PC-9 (cell line): ENCODE measurements at regions not wholly inside any gene's neighbourhood (a gene's known extent, or its start where the extent isn't known, plus 50 kb on each side); places are given as distances from the start of the nearest gene placed in this dataset.

Experiments
- BruUV-seq: library from RNA; stranded (reverse); fragments of 400-500 nt; replicated peaks from 2 replicates; lab custom pipeline; 2021; lab: Mats Ljungman, UMichigan
- CTCF ChIA-PET: fragments of 300-600 bp; sonication (Branson Sonifier 250); formaldehyde crosslinking; loops from one replicate; lab custom pipeline; 2022; ENCODE audit warnings: antibody characterized with exemption; lab: Charles Lee
- POLR2A ChIA-PET: fragments of 300-600 bp; sonication (Branson Sonifier 250); formaldehyde crosslinking; loops from one replicate; lab custom pipeline; 2022; ENCODE audit warnings: antibody characterized with exemption; ENCODE audit not compliant: unreplicated experiment; lab: Charles Lee
- DNase-seq, 2 experiments: peaks; one replicate each; pipeline versions ENCODE4 v3.0.0 to v3.0.0-alpha.2; 2015 to 2022; ENCODE audit warnings: mixed read lengths in 1 of 2
- H2AFZ ChIP-seq: fragments of 200-600 bp; sonication (generic); 2 replicates; pipeline ENCODE4 v1.8.1; 2017; ENCODE audit warnings: antibody characterized with exemption
- H3F3A ChIP-seq: fragments of 200-600 bp; sonication (generic); 2 replicates; pipeline ENCODE4 v1.8.1; 2017; ENCODE audit warnings: antibody characterized with exemption, mild to moderate bottlenecking, low read depth; ENCODE audit not compliant: insufficient read depth
- H3K27ac ChIP-seq: fragments of 200-600 bp; sonication (generic); 2 replicates; pipeline ENCODE4 v1.6.1; 2016; ENCODE audit warnings: mixed run types
- H3K27me3 ChIP-seq: fragments of 200-600 bp; sonication (generic); 2 replicates; pipeline ENCODE4 v1.6.1; 2016; ENCODE audit warnings: low read depth, mixed run types; ENCODE audit not compliant: insufficient read depth
- H3K36me3 ChIP-seq: fragments of 200-600 bp; sonication (generic); 2 replicates; pipeline ENCODE4 v1.6.1; 2016; ENCODE audit warnings: low read depth, mixed run types
- H3K4me1 ChIP-seq: fragments of 200-600 bp; sonication (generic); replicated peaks from 2 replicates; pipeline ENCODE4 v1.6.1; 2016; ENCODE audit warnings: mixed run types; ENCODE audit not compliant: insufficient read depth
- H3K4me2 ChIP-seq: fragments of 200-600 bp; sonication (generic); 2 replicates; pipeline ENCODE4 v1.6.1; 2017; ENCODE audit warnings: mixed run types
- H3K4me3 ChIP-seq: fragments of 200-600 bp; sonication (generic); 2 replicates; pipeline ENCODE4 v1.6.1; 2016; ENCODE audit warnings: mixed run types
- H3K79me2 ChIP-seq: fragments of 200-600 bp; sonication (generic); 2 replicates; pipeline ENCODE4 v1.6.1; 2017; ENCODE audit warnings: low read depth, mixed run types
- H3K9me2 ChIP-seq: fragments of 200-600 bp; sonication (generic); 2 replicates; pipeline ENCODE4 v1.8.1; 2017; ENCODE audit warnings: mild to moderate bottlenecking; ENCODE audit not compliant: insufficient read depth
- H3K9me3 ChIP-seq: fragments of 200-600 bp; sonication (generic); 2 replicates; pipeline ENCODE4 v1.8.1; 2016; ENCODE audit warnings: low read depth; ENCODE audit not compliant: insufficient read depth
- H4K20me1 ChIP-seq: fragments of 200-600 bp; sonication (generic); 2 replicates; pipeline ENCODE4 v1.8.1; 2017; ENCODE audit not compliant: insufficient read depth
- EZH2 ChIP-seq: fragments of 200-600 bp; sonication (generic); IDR thresholded peaks from 2 replicates; pipeline ENCODE4 v1.8.0; 2017; ENCODE audit warnings: antibody characterized with exemption, low read depth
- intact Hi-C: fragments of 100-400 bp; cut with micrococcal nuclease; formaldehyde crosslinking; loops from one replicate; pipeline ENCODE4 v1.10.0; 2022; ENCODE audit not compliant: unreplicated experiment
- TF ChIP-seq, protein P1 (sequence below): fragments of 200-600 bp; sonication (generic); conservative IDR thresholded peaks from 2 replicates; pipeline ENCODE4 v1.6.1; 2017; ENCODE audit warnings: mixed run types, antibody characterized with exemption, mild to moderate bottlenecking, moderate library complexity

DNA sequence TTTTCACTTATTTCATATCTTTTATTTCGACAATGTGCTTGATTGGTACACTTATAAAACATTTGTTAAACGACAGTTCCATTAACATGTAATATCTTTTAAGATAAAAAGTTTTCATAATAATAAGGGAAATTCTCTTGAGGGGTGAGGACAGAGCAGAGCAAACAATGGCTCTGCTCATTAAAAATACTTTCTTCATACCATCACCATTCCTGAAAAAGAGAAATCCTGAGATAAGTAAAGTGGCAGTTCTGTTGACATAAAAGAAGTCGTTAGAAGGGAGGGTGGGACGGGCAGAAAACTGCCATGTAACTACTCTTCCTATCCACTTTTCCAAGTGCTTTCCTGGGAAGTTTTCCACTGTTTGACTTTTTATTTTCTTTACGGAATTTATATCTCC is 193.6 kb upstream of the CEP162 start:
- Histone ChIP-seq H3K36me3 (no peaks in the 10 kb centered on the region), H3F3A (no peaks in the 10 kb centered on the region), H3K27ac (no peak overlapping the region), H4K20me1 (no peaks in the 10 kb centered on the region), H3K4me2 (no peak overlapping the region), H3K9me2 (no peaks in the 10 kb centered on the region), H3K27me3 (no peaks in the 10 kb centered on the region), H3K4me1 (no peaks in the 10 kb centered on the region), H2AFZ (no peak overlapping the region), H3K79me2 (no peaks in the 10 kb centered on the region), H3K4me3 (no peak overlapping the region), H3K9me3 (no peaks in the 10 kb centered on the region)
- intact Hi-C loops, result no loop called here
- CTCF ChIA-PET, result no interaction called here
- POLR2A ChIA-PET, result no interaction called here
- no TSS peak for BruUV-seq
- TF ChIP-seq, protein P1, sequence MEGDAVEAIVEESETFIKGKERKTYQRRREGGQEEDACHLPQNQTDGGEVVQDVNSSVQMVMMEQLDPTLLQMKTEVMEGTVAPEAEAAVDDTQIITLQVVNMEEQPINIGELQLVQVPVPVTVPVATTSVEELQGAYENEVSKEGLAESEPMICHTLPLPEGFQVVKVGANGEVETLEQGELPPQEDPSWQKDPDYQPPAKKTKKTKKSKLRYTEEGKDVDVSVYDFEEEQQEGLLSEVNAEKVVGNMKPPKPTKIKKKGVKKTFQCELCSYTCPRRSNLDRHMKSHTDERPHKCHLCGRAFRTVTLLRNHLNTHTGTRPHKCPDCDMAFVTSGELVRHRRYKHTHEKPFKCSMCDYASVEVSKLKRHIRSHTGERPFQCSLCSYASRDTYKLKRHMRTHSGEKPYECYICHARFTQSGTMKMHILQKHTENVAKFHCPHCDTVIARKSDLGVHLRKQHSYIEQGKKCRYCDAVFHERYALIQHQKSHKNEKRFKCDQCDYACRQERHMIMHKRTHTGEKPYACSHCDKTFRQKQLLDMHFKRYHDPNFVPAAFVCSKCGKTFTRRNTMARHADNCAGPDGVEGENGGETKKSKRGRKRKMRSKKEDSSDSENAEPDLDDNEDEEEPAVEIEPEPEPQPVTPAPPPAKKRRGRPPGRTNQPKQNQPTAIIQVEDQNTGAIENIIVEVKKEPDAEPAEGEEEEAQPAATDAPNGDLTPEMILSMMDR, result no peak
- TF ChIP-seq EZH2, result no peak
- no peak for DNase-seq

DNA sequence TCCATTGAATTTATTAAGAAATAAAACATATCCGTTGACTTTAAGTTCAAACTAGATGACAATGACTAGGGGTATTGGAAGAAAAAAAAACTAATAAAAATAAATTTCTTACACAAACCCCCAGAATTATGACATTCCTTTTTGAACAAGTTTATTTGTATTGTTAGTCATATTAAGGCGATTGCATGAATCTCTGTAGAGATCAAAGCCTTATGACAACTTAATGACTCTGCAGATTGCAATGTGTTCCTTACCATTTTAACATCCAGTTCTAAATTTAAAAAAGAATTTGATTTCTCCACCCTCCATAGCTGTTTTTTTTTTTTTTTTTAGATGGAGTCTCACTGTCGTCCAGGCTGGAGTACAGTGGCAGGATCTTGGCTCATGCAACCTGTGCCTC is 189.8 kb upstream of the CEP162 start:
- CTCF ChIA-PET, result no interaction called here
- POLR2A ChIA-PET, result no interaction called here
- Histone ChIP-seq H3F3A (no peaks in the 10 kb centered on the region), H3K79me2 (no peaks in the 10 kb centered on the region), H4K20me1 (no peaks in the 10 kb centered on the region), H3K4me3 (no peak overlapping the region), H3K27me3 (no peaks in the 10 kb centered on the region), H3K36me3 (no peaks in the 10 kb centered on the region), H3K4me1 (no peaks in the 10 kb centered on the region), H3K9me3 (no peaks in the 10 kb centered on the region), H3K27ac (no peak overlapping the region), H3K9me2 (no peaks in the 10 kb centered on the region), H2AFZ (no peak overlapping the region), H3K4me2 (no peak overlapping the region)
- BruUV-seq, result no TSS peak
- TF ChIP-seq, protein P1, result no peak
- TF ChIP-seq EZH2, result no peak
- intact Hi-C loops, result no loop called here
- DNase-seq, result peak in 1 of 2 experiments; percentile 66

DNA sequence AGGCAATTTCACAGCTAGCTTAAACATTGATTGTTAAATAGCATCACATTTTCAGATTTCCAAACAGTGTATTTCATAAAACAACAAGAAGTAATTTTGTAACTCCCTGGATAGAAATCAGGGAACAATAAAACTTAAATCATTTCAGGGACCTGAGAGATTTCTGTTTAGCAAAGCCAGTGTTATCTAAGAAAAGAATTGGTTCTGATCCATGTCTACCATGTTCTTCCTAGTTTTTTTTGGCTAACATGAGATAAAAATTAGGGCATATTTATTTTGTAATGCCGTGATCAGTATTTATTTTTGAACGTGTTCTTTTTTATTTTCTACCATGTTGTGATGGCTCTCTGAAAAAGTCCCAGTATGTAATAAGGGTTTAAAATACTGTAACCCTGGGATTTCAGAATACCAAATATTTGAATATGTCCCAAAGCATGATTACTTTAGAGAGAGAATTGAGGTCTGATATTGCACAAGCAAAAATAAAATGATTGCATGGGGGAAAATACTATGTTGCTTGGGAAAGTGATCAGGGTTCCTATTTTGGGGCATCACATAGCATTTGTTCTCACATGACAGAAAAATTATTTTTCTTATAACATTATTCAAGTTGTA is 188.7 kb upstream of the CEP162 start:
- Histone ChIP-seq H4K20me1 (no peaks in the 10 kb centered on the region), H3K9me2 (no peaks in the 10 kb centered on the region), H3K9me3 (no peaks in the 10 kb centered on the region), H2AFZ (no peak overlapping the region), H3F3A (no peaks in the 10 kb centered on the region), H3K27ac (no peak overlapping the region), H3K79me2 (no peaks in the 10 kb centered on the region), H3K36me3 (no peaks in the 10 kb centered on the region), H3K4me3 (no peak overlapping the region), H3K4me1 (no peaks in the 10 kb centered on the region), H3K27me3 (no peaks in the 10 kb centered on the region), H3K4me2 (no peak overlapping the region)
- TF ChIP-seq, protein P1, result no peak
- no peak for TF ChIP-seq EZH2
- no peak for DNase-seq
- no TSS peak for BruUV-seq
- CTCF ChIA-PET, result no interaction called here
- intact Hi-C loops, result no loop called here
- POLR2A ChIA-PET, result no interaction called here
